GM23338 (cell line): ENCODE measurements at regions not wholly inside any gene's neighbourhood (a gene's known extent, or its start where the extent isn't known, plus 50 kb on each side); places are given as distances from the start of the nearest gene placed in this dataset.

Source experiments
- ATAC-seq: fragments of 200-7000 bp; cut with Tn5 transposase; 3 replicates; pipeline ENCODE4 v1.9.1; 2020
- DNase-seq: peaks from one replicate; pipeline ENCODE4 v3.0.0-alpha.2; 2015; ENCODE audit warnings: low spot score
- H2AFZ ChIP-seq: fragments of 200-600 bp; sonication (generic); 2 replicates; pipeline ENCODE4 v1.8.0; 2016; ENCODE audit warnings: antibody characterized with exemption, mild to moderate bottlenecking, moderate library complexity
- H3F3A ChIP-seq: fragments of 200-600 bp; sonication (generic); replicated peaks from 2 replicates; pipeline ENCODE4 v1.8.0; 2017; ENCODE audit warnings: antibody characterized with exemption, mixed run types, low read depth
- H3K27ac ChIP-seq: fragments of 200-600 bp; sonication (generic); 2 replicates; pipeline ENCODE4 v1.6.1; 2016; ENCODE audit warnings: low read depth
- H3K27me3 ChIP-seq: fragments of 200-600 bp; sonication (generic); 2 replicates; pipeline ENCODE4 v1.8.0; 2016; ENCODE audit warnings: mild to moderate bottlenecking, mixed run types, moderate library complexity; ENCODE audit not compliant: insufficient read depth
- H3K36me3 ChIP-seq: fragments of 200-600 bp; sonication (generic); 2 replicates; pipeline ENCODE4 v1.8.0; 2016; ENCODE audit warnings: mild to moderate bottlenecking; ENCODE audit not compliant: insufficient read depth
- H3K4me1 ChIP-seq: fragments of 200-600 bp; sonication (generic); 2 replicates; pipeline ENCODE4 v1.8.0; 2016; ENCODE audit warnings: mild to moderate bottlenecking, moderate library complexity; ENCODE audit not compliant: insufficient read depth
- H3K4me2 ChIP-seq: fragments of 200-600 bp; sonication (generic); 2 replicates; pipeline ENCODE4 v1.7.1; 2017; ENCODE audit warnings: mixed run types
- H3K4me3 ChIP-seq: fragments of 200-600 bp; sonication (generic); 2 replicates; pipeline ENCODE4 v1.6.1; 2016; ENCODE audit warnings: mixed run types
- H3K79me2 ChIP-seq: fragments of 200-600 bp; sonication (generic); replicated peaks from 2 replicates; pipeline ENCODE4 v1.8.0; 2017; ENCODE audit warnings: mild to moderate bottlenecking; ENCODE audit not compliant: insufficient read depth
- H3K9me2 ChIP-seq: fragments of 200-600 bp; sonication (generic); 2 replicates; pipeline ENCODE4 v1.8.0; 2017; ENCODE audit not compliant: insufficient read depth
- H4K20me1 ChIP-seq: fragments of 200-600 bp; sonication (generic); replicated peaks from 2 replicates; pipeline ENCODE4 v1.8.0; 2017; ENCODE audit warnings: mild to moderate bottlenecking; ENCODE audit not compliant: insufficient read depth
- H3K27ac Mint-ChIP-seq: 2 replicates; pipeline ENCODE4 v1.8.0; 2020; ENCODE audit warnings: inconsistent platforms, mild to moderate bottlenecking, moderate library complexity, mixed read lengths
- H3K27me3 Mint-ChIP-seq: 3 replicates; pipeline ENCODE4 v1.8.0; 2022; ENCODE audit warnings: low read depth, mild to moderate bottlenecking, moderate library complexity, mixed read lengths, inconsistent platforms; ENCODE audit not compliant: insufficient read depth, poor library complexity
- H3K36me3 Mint-ChIP-seq: 3 replicates; pipeline ENCODE4 v1.8.0; 2021; ENCODE audit warnings: low read depth, mild to moderate bottlenecking, inconsistent platforms, moderate library complexity, mixed read lengths
- H3K4me1 Mint-ChIP-seq: 3 replicates; pipeline ENCODE4 v1.8.0; 2020; ENCODE audit warnings: mild to moderate bottlenecking, inconsistent platforms, mixed read lengths
- H3K4me3 Mint-ChIP-seq: 3 replicates; pipeline ENCODE4 v1.8.0; 2021; ENCODE audit warnings: moderate library complexity, mild to moderate bottlenecking, inconsistent platforms, mixed read lengths
- H3K9me3 Mint-ChIP-seq: 3 replicates; pipeline ENCODE4 v1.8.0; 2020; ENCODE audit warnings: moderate library complexity, mild to moderate bottlenecking, inconsistent platforms, mixed read lengths
- CREB1 ChIP-seq: fragments of 250-450 bp; sonication (Bioruptor Pico); IDR thresholded peaks from 2 replicates; pipeline ENCODE4 v1.5.0; 2020; ENCODE audit warnings: low read depth, mild to moderate bottlenecking, moderate library complexity
- EZH2 ChIP-seq: fragments of 200-600 bp; sonication (generic); IDR thresholded peaks from one replicate; pipeline ENCODE4 v1.8.0; 2017; ENCODE audit warnings: antibody characterized with exemption, mild to moderate bottlenecking, low read depth; ENCODE audit not compliant: unreplicated experiment
- EZH2phosphoT487 ChIP-seq: fragments of 200-600 bp; sonication (generic); IDR thresholded peaks from one replicate; pipeline ENCODE4 v1.8.1; 2018; ENCODE audit warnings: antibody characterized with exemption; ENCODE audit not compliant: unreplicated experiment
- JUNB ChIP-seq: IDR thresholded peaks from one replicate; pipeline ENCODE4 v1.6.1; 2016; ENCODE audit warnings: antibody characterized with exemption; ENCODE audit not compliant: unreplicated experiment
- NANOG ChIP-seq: IDR thresholded peaks from 2 replicates; pipeline ENCODE4 v1.6.1; 2016; ENCODE audit warnings: antibody characterized with exemption, borderline replicate concordance
- STAT1 ChIP-seq: IDR thresholded peaks from one replicate; pipeline ENCODE4 v1.6.1; 2016; ENCODE audit warnings: antibody characterized with exemption; ENCODE audit not compliant: unreplicated experiment
- ZNF114 ChIP-seq: fragments of 250-450 bp; sonication (Bioruptor Pico); IDR thresholded peaks from 2 replicates; pipeline ENCODE4 v1.5.0; 2020; ENCODE audit warnings: mild to moderate bottlenecking, moderate library complexity
- ZNF331 ChIP-seq: fragments of 250-450 bp; sonication (Bioruptor Pico); IDR thresholded peaks from 2 replicates; pipeline ENCODE4 v1.5.0; 2020; ENCODE audit warnings: low read depth, mild to moderate bottlenecking, moderate library complexity
- TF ChIP-seq, protein P1 (sequence below), 2 experiments: fragments of 200-600 bp in 1 of 2; sonication (generic) in 1 of 2; conservative IDR thresholded peaks; 2 replicates each; pipeline versions ENCODE4 v1.5.1 to v1.6.1; 2016 to 2017; ENCODE audit warnings: antibody characterized with exemption in 2 of 2, low read depth in 2 of 2, mild to moderate bottlenecking in 2 of 2, moderate library complexity in 1 of 2
- TF ChIP-seq, protein P2 (sequence below): fragments of 250-450 bp; sonication (Bioruptor Pico); IDR thresholded peaks from 2 replicates; pipeline ENCODE4 v1.5.0; 2020; ENCODE audit warnings: mild to moderate bottlenecking, moderate library complexity
- TF ChIP-seq, protein P3 (sequence below): IDR thresholded peaks from one replicate; pipeline ENCODE4 v1.6.1; 2018; ENCODE audit warnings: antibody characterized with exemption; ENCODE audit not compliant: unreplicated experiment

DNA sequence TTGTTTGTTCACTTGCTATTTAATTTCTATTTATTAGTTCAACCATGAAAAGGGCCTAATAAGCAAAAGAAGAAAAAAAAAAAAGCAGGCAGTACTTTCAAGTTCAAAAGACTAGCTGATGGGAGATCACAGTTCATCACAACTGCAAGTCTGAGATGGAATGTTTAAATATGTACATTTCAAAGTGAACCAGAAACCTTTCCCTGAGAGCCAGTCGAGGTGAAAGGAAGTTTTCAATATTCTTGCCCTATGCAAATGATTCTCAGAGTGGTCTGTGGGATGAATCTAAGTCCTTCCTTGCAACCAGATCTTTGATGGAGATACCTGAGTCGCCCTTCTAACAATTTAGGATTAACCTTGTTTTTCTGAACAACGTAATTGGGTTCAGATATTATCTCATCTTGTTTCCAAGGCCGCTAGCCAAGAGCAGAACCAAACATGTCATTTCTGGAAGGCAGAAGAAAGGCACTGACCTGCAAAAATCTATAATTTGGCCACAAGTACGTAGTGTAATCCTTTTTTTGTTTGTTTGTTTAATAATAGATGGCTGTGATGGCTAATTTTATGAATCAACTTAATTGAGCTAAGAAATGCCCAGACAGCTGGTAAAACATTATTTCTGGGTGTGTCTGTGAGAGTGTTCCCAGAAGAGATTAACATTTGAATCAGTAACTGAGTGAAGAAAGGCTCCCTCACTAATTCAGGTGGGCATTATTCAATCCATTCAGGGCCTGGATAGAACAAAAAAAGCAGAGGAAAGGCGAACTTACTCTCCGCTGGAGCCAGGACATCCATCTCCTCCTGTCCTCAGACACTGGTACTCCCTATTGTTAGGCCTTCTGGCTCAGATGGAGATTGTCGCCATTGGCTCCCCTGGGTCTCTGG lies 171.1 kb upstream of the TMPO start:
- Mint-ChIP-seq H3K4me1 (peaks cover 21% of the 10 kb centered on the region), H3K27me3 (no peaks in the 10 kb centered on the region), H3K4me3 (0 out of 3 replicates have a peak overlapping the region, but pooled peaks have one; percentile 16), H3K36me3 (peaks cover 4% of the 10 kb centered on the region; the same call in 1 of the 3 replicates), H3K9me3 (peaks cover 3% of the 10 kb centered on the region; the same call in 2 of the 3 replicates), H3K27ac (no peak overlapping the region)
- Histone ChIP-seq H2AFZ (no peak overlapping the region; the same call in 1 of the 2 replicates), H3K36me3 (no peaks in the 10 kb centered on the region), H3K9me2 (peaks cover 12% of the 10 kb centered on the region), H3K4me2 (peak overlapping the region; percentile 5), H3K27ac (peak overlapping the region; percentile 52; the same call in 1 of the 2 replicates), H3K79me2 (no peaks in the 10 kb centered on the region), H3K27me3 (no peaks in the 10 kb centered on the region), H3K4me3 (no peak overlapping the region), H3K4me1 (peaks cover 20% of the 10 kb centered on the region), H3F3A (no peaks in the 10 kb centered on the region), H4K20me1 (no peaks in the 10 kb centered on the region)
- ATAC-seq = peak; percentile 50
- TF ChIP-seq EZH2 = no peak
- TF ChIP-seq ZNF331 (CRISPR knock-in tag) = no peak
- TF ChIP-seq NANOG = peak; percentile 45; the same call in 1 of the 2 replicates
- TF ChIP-seq ZNF114 = 0 out of 2 replicates have a peak, but pooled peaks have one; percentile 43
- TF ChIP-seq, protein P1, sequence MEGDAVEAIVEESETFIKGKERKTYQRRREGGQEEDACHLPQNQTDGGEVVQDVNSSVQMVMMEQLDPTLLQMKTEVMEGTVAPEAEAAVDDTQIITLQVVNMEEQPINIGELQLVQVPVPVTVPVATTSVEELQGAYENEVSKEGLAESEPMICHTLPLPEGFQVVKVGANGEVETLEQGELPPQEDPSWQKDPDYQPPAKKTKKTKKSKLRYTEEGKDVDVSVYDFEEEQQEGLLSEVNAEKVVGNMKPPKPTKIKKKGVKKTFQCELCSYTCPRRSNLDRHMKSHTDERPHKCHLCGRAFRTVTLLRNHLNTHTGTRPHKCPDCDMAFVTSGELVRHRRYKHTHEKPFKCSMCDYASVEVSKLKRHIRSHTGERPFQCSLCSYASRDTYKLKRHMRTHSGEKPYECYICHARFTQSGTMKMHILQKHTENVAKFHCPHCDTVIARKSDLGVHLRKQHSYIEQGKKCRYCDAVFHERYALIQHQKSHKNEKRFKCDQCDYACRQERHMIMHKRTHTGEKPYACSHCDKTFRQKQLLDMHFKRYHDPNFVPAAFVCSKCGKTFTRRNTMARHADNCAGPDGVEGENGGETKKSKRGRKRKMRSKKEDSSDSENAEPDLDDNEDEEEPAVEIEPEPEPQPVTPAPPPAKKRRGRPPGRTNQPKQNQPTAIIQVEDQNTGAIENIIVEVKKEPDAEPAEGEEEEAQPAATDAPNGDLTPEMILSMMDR (conservative IDR thresholded peaks at IDR 0.05; ENCODE audit: low read depth in 2 of 2) = no peak
- no peak for TF ChIP-seq EZH2phosphoT487
- no peak for TF ChIP-seq STAT1
- TF ChIP-seq, protein P2, sequence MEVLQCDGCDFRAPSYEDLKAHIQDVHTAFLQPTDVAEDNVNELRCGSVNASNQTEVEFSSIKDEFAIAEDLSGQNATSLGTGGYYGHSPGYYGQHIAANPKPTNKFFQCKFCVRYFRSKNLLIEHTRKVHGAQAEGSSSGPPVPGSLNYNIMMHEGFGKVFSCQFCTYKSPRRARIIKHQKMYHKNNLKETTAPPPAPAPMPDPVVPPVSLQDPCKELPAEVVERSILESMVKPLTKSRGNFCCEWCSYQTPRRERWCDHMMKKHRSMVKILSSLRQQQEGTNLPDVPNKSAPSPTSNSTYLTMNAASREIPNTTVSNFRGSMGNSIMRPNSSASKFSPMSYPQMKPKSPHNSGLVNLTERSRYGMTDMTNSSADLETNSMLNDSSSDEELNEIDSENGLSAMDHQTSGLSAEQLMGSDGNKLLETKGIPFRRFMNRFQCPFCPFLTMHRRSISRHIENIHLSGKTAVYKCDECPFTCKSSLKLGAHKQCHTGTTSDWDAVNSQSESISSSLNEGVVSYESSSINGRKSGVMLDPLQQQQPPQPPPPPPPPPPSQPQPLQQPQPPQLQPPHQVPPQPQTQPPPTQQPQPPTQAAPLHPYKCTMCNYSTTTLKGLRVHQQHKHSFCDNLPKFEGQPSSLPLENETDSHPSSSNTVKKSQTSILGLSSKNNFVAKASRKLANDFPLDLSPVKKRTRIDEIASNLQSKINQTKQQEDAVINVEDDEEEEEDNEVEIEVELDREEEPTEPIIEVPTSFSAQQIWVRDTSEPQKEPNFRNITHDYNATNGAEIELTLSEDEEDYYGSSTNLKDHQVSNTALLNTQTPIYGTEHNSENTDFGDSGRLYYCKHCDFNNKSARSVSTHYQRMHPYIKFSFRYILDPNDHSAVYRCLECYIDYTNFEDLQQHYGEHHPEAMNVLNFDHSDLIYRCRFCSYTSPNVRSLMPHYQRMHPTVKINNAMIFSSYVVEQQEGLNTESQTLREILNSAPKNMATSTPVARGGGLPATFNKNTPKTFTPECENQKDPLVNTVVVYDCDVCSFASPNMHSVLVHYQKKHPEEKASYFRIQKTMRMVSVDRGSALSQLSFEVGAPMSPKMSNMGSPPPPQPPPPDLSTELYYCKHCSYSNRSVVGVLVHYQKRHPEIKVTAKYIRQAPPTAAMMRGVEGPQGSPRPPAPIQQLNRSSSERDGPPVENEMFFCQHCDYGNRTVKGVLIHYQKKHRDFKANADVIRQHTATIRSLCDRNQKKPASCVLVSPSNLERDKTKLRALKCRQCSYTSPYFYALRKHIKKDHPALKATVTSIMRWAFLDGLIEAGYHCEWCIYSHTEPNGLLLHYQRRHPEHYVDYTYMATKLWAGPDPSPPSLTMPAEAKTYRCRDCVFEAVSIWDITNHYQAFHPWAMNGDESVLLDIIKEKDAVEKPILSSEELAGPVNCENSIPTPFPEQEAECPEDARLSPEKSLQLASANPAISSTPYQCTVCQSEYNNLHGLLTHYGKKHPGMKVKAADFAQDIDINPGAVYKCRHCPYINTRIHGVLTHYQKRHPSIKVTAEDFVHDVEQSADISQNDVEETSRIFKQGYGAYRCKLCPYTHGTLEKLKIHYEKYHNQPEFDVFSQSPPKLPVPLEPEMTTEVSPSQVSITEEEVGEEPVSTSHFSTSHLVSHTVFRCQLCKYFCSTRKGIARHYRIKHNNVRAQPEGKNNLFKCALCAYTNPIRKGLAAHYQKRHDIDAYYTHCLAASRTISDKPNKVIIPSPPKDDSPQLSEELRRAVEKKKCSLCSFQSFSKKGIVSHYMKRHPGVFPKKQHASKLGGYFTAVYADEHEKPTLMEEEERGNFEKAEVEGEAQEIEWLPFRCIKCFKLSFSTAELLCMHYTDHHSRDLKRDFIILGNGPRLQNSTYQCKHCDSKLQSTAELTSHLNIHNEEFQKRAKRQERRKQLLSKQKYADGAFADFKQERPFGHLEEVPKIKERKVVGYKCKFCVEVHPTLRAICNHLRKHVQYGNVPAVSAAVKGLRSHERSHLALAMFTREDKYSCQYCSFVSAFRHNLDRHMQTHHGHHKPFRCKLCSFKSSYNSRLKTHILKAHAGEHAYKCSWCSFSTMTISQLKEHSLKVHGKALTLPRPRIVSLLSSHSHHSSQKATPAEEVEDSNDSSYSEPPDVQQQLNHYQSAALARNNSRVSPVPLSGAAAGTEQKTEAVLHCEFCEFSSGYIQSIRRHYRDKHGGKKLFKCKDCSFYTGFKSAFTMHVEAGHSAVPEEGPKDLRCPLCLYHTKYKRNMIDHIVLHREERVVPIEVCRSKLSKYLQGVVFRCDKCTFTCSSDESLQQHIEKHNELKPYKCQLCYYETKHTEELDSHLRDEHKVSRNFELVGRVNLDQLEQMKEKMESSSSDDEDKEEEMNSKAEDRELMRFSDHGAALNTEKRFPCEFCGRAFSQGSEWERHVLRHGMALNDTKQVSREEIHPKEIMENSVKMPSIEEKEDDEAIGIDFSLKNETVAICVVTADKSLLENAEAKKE = peak; percentile 62; the same call in 1 of the 2 replicates
- TF ChIP-seq, protein P3, sequence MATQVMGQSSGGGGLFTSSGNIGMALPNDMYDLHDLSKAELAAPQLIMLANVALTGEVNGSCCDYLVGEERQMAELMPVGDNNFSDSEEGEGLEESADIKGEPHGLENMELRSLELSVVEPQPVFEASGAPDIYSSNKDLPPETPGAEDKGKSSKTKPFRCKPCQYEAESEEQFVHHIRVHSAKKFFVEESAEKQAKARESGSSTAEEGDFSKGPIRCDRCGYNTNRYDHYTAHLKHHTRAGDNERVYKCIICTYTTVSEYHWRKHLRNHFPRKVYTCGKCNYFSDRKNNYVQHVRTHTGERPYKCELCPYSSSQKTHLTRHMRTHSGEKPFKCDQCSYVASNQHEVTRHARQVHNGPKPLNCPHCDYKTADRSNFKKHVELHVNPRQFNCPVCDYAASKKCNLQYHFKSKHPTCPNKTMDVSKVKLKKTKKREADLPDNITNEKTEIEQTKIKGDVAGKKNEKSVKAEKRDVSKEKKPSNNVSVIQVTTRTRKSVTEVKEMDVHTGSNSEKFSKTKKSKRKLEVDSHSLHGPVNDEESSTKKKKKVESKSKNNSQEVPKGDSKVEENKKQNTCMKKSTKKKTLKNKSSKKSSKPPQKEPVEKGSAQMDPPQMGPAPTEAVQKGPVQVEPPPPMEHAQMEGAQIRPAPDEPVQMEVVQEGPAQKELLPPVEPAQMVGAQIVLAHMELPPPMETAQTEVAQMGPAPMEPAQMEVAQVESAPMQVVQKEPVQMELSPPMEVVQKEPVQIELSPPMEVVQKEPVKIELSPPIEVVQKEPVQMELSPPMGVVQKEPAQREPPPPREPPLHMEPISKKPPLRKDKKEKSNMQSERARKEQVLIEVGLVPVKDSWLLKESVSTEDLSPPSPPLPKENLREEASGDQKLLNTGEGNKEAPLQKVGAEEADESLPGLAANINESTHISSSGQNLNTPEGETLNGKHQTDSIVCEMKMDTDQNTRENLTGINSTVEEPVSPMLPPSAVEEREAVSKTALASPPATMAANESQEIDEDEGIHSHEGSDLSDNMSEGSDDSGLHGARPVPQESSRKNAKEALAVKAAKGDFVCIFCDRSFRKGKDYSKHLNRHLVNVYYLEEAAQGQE = no peak
- no peak for TF ChIP-seq CREB1 (CRISPR knock-in tag)
- TF ChIP-seq JUNB = no peak
- peak; percentile 31 for DNase-seq
